H9 (cell line): ENCODE measurements at regions not wholly inside any gene's neighbourhood (a gene's known extent, or its start where the extent isn't known, plus 50 kb on each side); places are given as distances from the start of the nearest gene placed in this dataset.

Source experiments
- DNase-seq: peaks from one replicate; pipeline ENCODE4 v3.0.0-alpha.2; 2017
- H2AFZ ChIP-seq: one replicate; pipeline ENCODE4 v1.6.1; 2013; ENCODE audit warnings: mild to moderate bottlenecking, low read length, control low read depth, moderate library complexity
- H2AK5ac ChIP-seq: 2 replicates; pipeline ENCODE4 v1.6.1; 2013; ENCODE audit warnings: low read length, control low read depth, mixed read lengths; ENCODE audit not compliant: insufficient read length
- H2BK120ac ChIP-seq: one replicate; pipeline ENCODE4 v1.6.1; 2013; ENCODE audit warnings: low read depth, mild to moderate bottlenecking, low read length, control low read depth, inconsistent platforms; ENCODE audit not compliant: poor library complexity, severe bottlenecking
- H2BK12ac ChIP-seq: 2 replicates; pipeline ENCODE4 v1.6.1; 2013; ENCODE audit warnings: low read length, control low read depth, mixed read lengths, low read depth; ENCODE audit not compliant: insufficient read length
- H2BK15ac ChIP-seq: 2 replicates; pipeline ENCODE4 v1.6.1; 2013; ENCODE audit warnings: low read depth, low read length, control low read depth
- H2BK20ac ChIP-seq: one replicate; pipeline ENCODE4 v1.6.1; 2013; ENCODE audit warnings: low read depth, mild to moderate bottlenecking, low read length, control low read depth, inconsistent platforms; ENCODE audit not compliant: poor library complexity, severe bottlenecking
- H2BK5ac ChIP-seq: 2 replicates; pipeline ENCODE4 v1.6.1; 2013; ENCODE audit warnings: low read length, control low read depth, mixed read lengths; ENCODE audit not compliant: insufficient read length
- H3K14ac ChIP-seq: 2 replicates; pipeline ENCODE4 v1.6.1; 2013; ENCODE audit warnings: low read length, control low read depth; ENCODE audit not compliant: insufficient read depth
- H3K18ac ChIP-seq: 2 replicates; pipeline ENCODE4 v1.6.1; 2013; ENCODE audit warnings: low read depth, mild to moderate bottlenecking, mixed read lengths, low read length, control low read depth; ENCODE audit not compliant: insufficient read length
- H3K23ac ChIP-seq: 2 replicates; pipeline ENCODE4 v1.6.1; 2013; ENCODE audit warnings: low read length, control low read depth, mixed read lengths, low read depth; ENCODE audit not compliant: insufficient read length
- H3K23me2 ChIP-seq: 2 replicates; pipeline ENCODE4 v1.6.1; 2013; ENCODE audit warnings: low read depth, mild to moderate bottlenecking, mixed read lengths, low read length, control low read depth; ENCODE audit not compliant: insufficient read length, poor library complexity, severe bottlenecking
- H3K27ac ChIP-seq: 2 replicates; pipeline ENCODE4 v1.5.1; 2013; ENCODE audit warnings: low read length, control low read depth, mixed read lengths, low read depth; ENCODE audit not compliant: insufficient read length
- H3K27me3 ChIP-seq: 2 replicates; pipeline ENCODE4 v1.6.1; 2013; ENCODE audit warnings: low read length, control low read depth, inconsistent platforms; ENCODE audit not compliant: insufficient read depth
- H3K4ac ChIP-seq: 2 replicates; pipeline ENCODE4 v1.6.1; 2013; ENCODE audit warnings: low read depth, mild to moderate bottlenecking, control low read depth, inconsistent platforms, low read length, moderate library complexity
- H3K4me1 ChIP-seq: 2 replicates; pipeline ENCODE4 v1.6.1; 2013; ENCODE audit warnings: low read length, control low read depth, inconsistent platforms; ENCODE audit not compliant: insufficient read depth
- H3K4me2 ChIP-seq: 2 replicates; pipeline ENCODE4 v1.6.1; 2013; ENCODE audit warnings: low read length, control low read depth, mixed read lengths; ENCODE audit not compliant: insufficient read length, insufficient read depth
- H3K56ac ChIP-seq: 2 replicates; pipeline ENCODE4 v1.6.1; 2013; ENCODE audit warnings: low read depth, mild to moderate bottlenecking, mixed read lengths, low read length, control low read depth; ENCODE audit not compliant: insufficient read length
- H3K79me1 ChIP-seq: 2 replicates; pipeline ENCODE4 v1.6.1; 2013; ENCODE audit warnings: low read depth, mild to moderate bottlenecking, moderate library complexity, low read length, control low read depth, inconsistent platforms; ENCODE audit not compliant: insufficient read depth, poor library complexity, severe bottlenecking
- H3K79me2 ChIP-seq: 2 replicates; pipeline ENCODE4 v1.6.1; 2013; ENCODE audit warnings: low read length, control low read depth, inconsistent platforms; ENCODE audit not compliant: insufficient read depth
- H3K9ac ChIP-seq: 2 replicates; pipeline ENCODE4 v1.6.1; 2013; ENCODE audit warnings: low read length, control low read depth, mixed read lengths; ENCODE audit not compliant: insufficient read length; ENCODE audit errors: extremely low read depth
- H3K9me3 ChIP-seq: one replicate; pipeline ENCODE4 v1.6.1; 2013; ENCODE audit warnings: low read depth, low read length, inconsistent platforms; ENCODE audit not compliant: control insufficient read depth
- H3T11ph ChIP-seq: one replicate; pipeline ENCODE4 v1.6.1; 2013; ENCODE audit warnings: mild to moderate bottlenecking, low read length, control low read depth, inconsistent platforms
- H4K20me1 ChIP-seq: one replicate; pipeline ENCODE4 v1.6.1; 2013; ENCODE audit not compliant: control insufficient read depth, insufficient read length, insufficient read depth
- H4K5ac ChIP-seq: 2 replicates; pipeline ENCODE4 v1.6.1; 2013; ENCODE audit warnings: low read depth, mild to moderate bottlenecking, mixed read lengths, low read length, control low read depth; ENCODE audit not compliant: insufficient read length
- H4K8ac ChIP-seq: replicated peaks from 2 replicates; pipeline ENCODE4 v1.6.1; 2013; ENCODE audit warnings: low read length, control low read depth, mixed read lengths, low read depth; ENCODE audit not compliant: insufficient read length
- H4K91ac ChIP-seq: 2 replicates; pipeline ENCODE4 v1.6.1; 2013; ENCODE audit warnings: low read depth, mild to moderate bottlenecking, moderate library complexity, mixed read lengths, low read length, control low read depth; ENCODE audit not compliant: insufficient read length
- H3K27ac Mint-ChIP-seq, 3 experiments: 2 replicates in 2 of 3; 3 replicates in 1 of 3; pipeline ENCODE4 v1.8.0; 2020 to 2021; ENCODE audit warnings: mixed read lengths in 3 of 3, mild to moderate bottlenecking in 1 of 3, moderate library complexity in 1 of 3
- H3K27me3 Mint-ChIP-seq: 2 replicates; pipeline ENCODE4 v1.8.0; 2021; ENCODE audit warnings: low read depth, mild to moderate bottlenecking, moderate library complexity, mixed read lengths
- H3K36me3 Mint-ChIP-seq, 3 experiments: 2 replicates in 2 of 3; 3 replicates in 1 of 3; pipeline ENCODE4 v1.8.0; 2020 to 2021; ENCODE audit warnings: low read depth in 3 of 3, mixed read lengths in 3 of 3; ENCODE audit not compliant: insufficient read depth in 1 of 3
- H3K4me1 Mint-ChIP-seq, 2 experiments: 2 replicates each; pipeline ENCODE4 v1.8.0; 2020; ENCODE audit warnings: mixed read lengths in 2 of 2
- H3K4me3 Mint-ChIP-seq, 2 experiments: 2 replicates in 1 of 2; 3 replicates in 1 of 2; pipeline ENCODE4 v1.8.0; 2020 to 2021; ENCODE audit warnings: mild to moderate bottlenecking in 2 of 2, mixed read lengths in 2 of 2, moderate library complexity in 1 of 2
- H3K9me3 Mint-ChIP-seq, 2 experiments: 2 replicates in 1 of 2; 3 replicates in 1 of 2; pipeline ENCODE4 v1.8.0; 2020; ENCODE audit warnings: mild to moderate bottlenecking in 2 of 2, mixed read lengths in 2 of 2, moderate library complexity in 1 of 2
- CTCF ChIP-seq: fragments of 200-600 bp; sonication (generic); conservative IDR thresholded peaks from 3 replicates; pipeline ENCODE4 v1.8.0; 2021; ENCODE audit warnings: antibody characterized with exemption, mild to moderate bottlenecking
- WGBS: extraction: QIAGEN DNeasy Blood & Tissue Kit; methylation state at CpG from one replicate; pipeline ENCODE4 v1.1.7; 2013; ENCODE audit warnings: missing lambda C conversion rate, low lambda C conversion rate, mixed read lengths; ENCODE audit not compliant: insufficient read length; ENCODE audit errors: extremely low coverage; 5-methylcytosine and 5-hydroxymethylcytosine counted together

- no peak overlapping the region for H3K9ac ChIP-seq
- TF ChIP-seq CTCF = peak; percentile 61
- no peak overlapping the region for H2AK5ac ChIP-seq
- H3T11ph ChIP-seq = no peak overlapping the region
- no CpG with 5 or more reads among the region's 4 CpGs for whole genome bisulfite sequencing
- H3K18ac ChIP-seq = no peak overlapping the region
- no peak overlapping the region for H2BK15ac ChIP-seq
- Mint-ChIP-seq H3K27me3 (no peaks in the 10 kb centered on the region), H3K9me3 (no peaks in the 10 kb centered on the region), H3K4me3 (no peak overlapping the region), H3K27ac (no peak overlapping the region), H3K36me3 (no peaks in the 10 kb centered on the region), H3K4me1 (peaks cover 6% of the 10 kb centered on the region in 2 experiments)
- no peak overlapping the region for H2BK120ac ChIP-seq
- no peak overlapping the region for H3K4me2 ChIP-seq
- H4K8ac ChIP-seq = no peak overlapping the region
- no peaks in the 10 kb centered on the region for H4K20me1 ChIP-seq
- H3K23me2 ChIP-seq = no peaks in the 10 kb centered on the region
- no peak overlapping the region for H2BK20ac ChIP-seq
- H3K27me3 ChIP-seq = no peaks in the 10 kb centered on the region
- peaks cover 3% of the 10 kb centered on the region for H3K4me1 ChIP-seq
- H2BK5ac ChIP-seq = no peak overlapping the region
- H3K56ac ChIP-seq = no peak overlapping the region
- H3K9me3 ChIP-seq = no peaks in the 10 kb centered on the region
- H3K14ac ChIP-seq = no peak overlapping the region
- DNase-seq = no peak
- H4K5ac ChIP-seq = no peak overlapping the region
- no peaks in the 10 kb centered on the region for H3K79me1 ChIP-seq
- H3K23ac ChIP-seq = no peak overlapping the region
- no peak overlapping the region for H2AFZ ChIP-seq
- no peak overlapping the region for H4K91ac ChIP-seq
- H3K79me2 ChIP-seq = no peaks in the 10 kb centered on the region
- no peak overlapping the region for H2BK12ac ChIP-seq
- H3K4ac ChIP-seq = no peak overlapping the region
- no peak overlapping the region for H3K27ac ChIP-seq
Measured at GRCh38 chr12:85448548-85449139, 168.6 kb downstream of the ALX1 start.
